GM23338 (cell line): ENCODE measurements at regions not wholly inside any gene's neighbourhood (a gene's known extent, or its start where the extent isn't known, plus 50 kb on each side); places are given as distances from the start of the nearest gene placed in this dataset.

Source experiments
- ATAC-seq: fragments of 200-7000 bp; cut with Tn5 transposase; 3 replicates; pipeline ENCODE4 v1.9.1; 2020
- DNase-seq: peaks from one replicate; pipeline ENCODE4 v3.0.0-alpha.2; 2015; ENCODE audit warnings: low spot score
- H2AFZ ChIP-seq: fragments of 200-600 bp; sonication (generic); 2 replicates; pipeline ENCODE4 v1.8.0; 2016; ENCODE audit warnings: antibody characterized with exemption, mild to moderate bottlenecking, moderate library complexity
- H3F3A ChIP-seq: fragments of 200-600 bp; sonication (generic); replicated peaks from 2 replicates; pipeline ENCODE4 v1.8.0; 2017; ENCODE audit warnings: antibody characterized with exemption, mixed run types, low read depth
- H3K27ac ChIP-seq: fragments of 200-600 bp; sonication (generic); 2 replicates; pipeline ENCODE4 v1.6.1; 2016; ENCODE audit warnings: low read depth
- H3K27me3 ChIP-seq: fragments of 200-600 bp; sonication (generic); 2 replicates; pipeline ENCODE4 v1.8.0; 2016; ENCODE audit warnings: mild to moderate bottlenecking, mixed run types, moderate library complexity; ENCODE audit not compliant: insufficient read depth
- H3K36me3 ChIP-seq: fragments of 200-600 bp; sonication (generic); 2 replicates; pipeline ENCODE4 v1.8.0; 2016; ENCODE audit warnings: mild to moderate bottlenecking; ENCODE audit not compliant: insufficient read depth
- H3K4me1 ChIP-seq: fragments of 200-600 bp; sonication (generic); 2 replicates; pipeline ENCODE4 v1.8.0; 2016; ENCODE audit warnings: mild to moderate bottlenecking, moderate library complexity; ENCODE audit not compliant: insufficient read depth
- H3K4me2 ChIP-seq: fragments of 200-600 bp; sonication (generic); 2 replicates; pipeline ENCODE4 v1.7.1; 2017; ENCODE audit warnings: mixed run types
- H3K4me3 ChIP-seq: fragments of 200-600 bp; sonication (generic); 2 replicates; pipeline ENCODE4 v1.6.1; 2016; ENCODE audit warnings: mixed run types
- H3K79me2 ChIP-seq: fragments of 200-600 bp; sonication (generic); replicated peaks from 2 replicates; pipeline ENCODE4 v1.8.0; 2017; ENCODE audit warnings: mild to moderate bottlenecking; ENCODE audit not compliant: insufficient read depth
- H3K9me2 ChIP-seq: fragments of 200-600 bp; sonication (generic); 2 replicates; pipeline ENCODE4 v1.8.0; 2017; ENCODE audit not compliant: insufficient read depth
- H4K20me1 ChIP-seq: fragments of 200-600 bp; sonication (generic); replicated peaks from 2 replicates; pipeline ENCODE4 v1.8.0; 2017; ENCODE audit warnings: mild to moderate bottlenecking; ENCODE audit not compliant: insufficient read depth
- H3K27ac Mint-ChIP-seq: 2 replicates; pipeline ENCODE4 v1.8.0; 2020; ENCODE audit warnings: inconsistent platforms, mild to moderate bottlenecking, moderate library complexity, mixed read lengths
- H3K27me3 Mint-ChIP-seq: 3 replicates; pipeline ENCODE4 v1.8.0; 2022; ENCODE audit warnings: low read depth, mild to moderate bottlenecking, moderate library complexity, mixed read lengths, inconsistent platforms; ENCODE audit not compliant: insufficient read depth, poor library complexity
- H3K36me3 Mint-ChIP-seq: 3 replicates; pipeline ENCODE4 v1.8.0; 2021; ENCODE audit warnings: low read depth, mild to moderate bottlenecking, inconsistent platforms, moderate library complexity, mixed read lengths
- H3K4me1 Mint-ChIP-seq: 3 replicates; pipeline ENCODE4 v1.8.0; 2020; ENCODE audit warnings: mild to moderate bottlenecking, inconsistent platforms, mixed read lengths
- H3K4me3 Mint-ChIP-seq: 3 replicates; pipeline ENCODE4 v1.8.0; 2021; ENCODE audit warnings: moderate library complexity, mild to moderate bottlenecking, inconsistent platforms, mixed read lengths
- H3K9me3 Mint-ChIP-seq: 3 replicates; pipeline ENCODE4 v1.8.0; 2020; ENCODE audit warnings: moderate library complexity, mild to moderate bottlenecking, inconsistent platforms, mixed read lengths
- CTCF ChIP-seq, 2 experiments: fragments of 200-600 bp in 1 of 2; sonication (generic) in 1 of 2; conservative IDR thresholded peaks; 2 replicates each; pipeline versions ENCODE4 v1.5.1 to v1.6.1; 2016 to 2017; ENCODE audit warnings: antibody characterized with exemption in 2 of 2, low read depth in 2 of 2, mild to moderate bottlenecking in 2 of 2, moderate library complexity in 1 of 2
- EZH2 ChIP-seq: fragments of 200-600 bp; sonication (generic); IDR thresholded peaks from one replicate; pipeline ENCODE4 v1.8.0; 2017; ENCODE audit warnings: antibody characterized with exemption, mild to moderate bottlenecking, low read depth; ENCODE audit not compliant: unreplicated experiment
- EZH2phosphoT487 ChIP-seq: fragments of 200-600 bp; sonication (generic); IDR thresholded peaks from one replicate; pipeline ENCODE4 v1.8.1; 2018; ENCODE audit warnings: antibody characterized with exemption; ENCODE audit not compliant: unreplicated experiment
- JUNB ChIP-seq: IDR thresholded peaks from one replicate; pipeline ENCODE4 v1.6.1; 2016; ENCODE audit warnings: antibody characterized with exemption; ENCODE audit not compliant: unreplicated experiment
- NANOG ChIP-seq: IDR thresholded peaks from 2 replicates; pipeline ENCODE4 v1.6.1; 2016; ENCODE audit warnings: antibody characterized with exemption, borderline replicate concordance
- POLR2AphosphoS5 ChIP-seq: IDR thresholded peaks from 2 replicates; pipeline ENCODE4 v1.6.1; 2016; ENCODE audit warnings: antibody characterized with exemption, low read depth
- REST ChIP-seq: IDR thresholded peaks from one replicate; pipeline ENCODE4 v1.6.1; 2018; ENCODE audit warnings: antibody characterized with exemption; ENCODE audit not compliant: unreplicated experiment
- STAT1 ChIP-seq: IDR thresholded peaks from one replicate; pipeline ENCODE4 v1.6.1; 2016; ENCODE audit warnings: antibody characterized with exemption; ENCODE audit not compliant: unreplicated experiment
- ZNF114 ChIP-seq: fragments of 250-450 bp; sonication (Bioruptor Pico); IDR thresholded peaks from 2 replicates; pipeline ENCODE4 v1.5.0; 2020; ENCODE audit warnings: mild to moderate bottlenecking, moderate library complexity
- ZNF462 ChIP-seq: fragments of 250-450 bp; sonication (Bioruptor Pico); IDR thresholded peaks from 2 replicates; pipeline ENCODE4 v1.5.0; 2020; ENCODE audit warnings: mild to moderate bottlenecking, moderate library complexity

GRCh38 chr2:57959390-57959789, 87.2 kb upstream of the VRK2 start:
- DNase-seq (peak; percentile 9), ATAC-seq (peak; percentile 67)
- Histone ChIP-seq H3K36me3 (no peaks in the 10 kb centered on the region), H3K4me1 (no peaks in the 10 kb centered on the region), H3K4me2 (no peak overlapping the region), H3K9me2 (no peaks in the 10 kb centered on the region), H3K4me3 (no peak overlapping the region), H3K79me2 (no peaks in the 10 kb centered on the region), H3K27ac (no peak overlapping the region), H4K20me1 (no peaks in the 10 kb centered on the region), H3K27me3 (no peaks in the 10 kb centered on the region), H3F3A (no peaks in the 10 kb centered on the region), H2AFZ (peak overlapping the region; percentile 70; the same call in 1 of the 2 replicates)
- H3K4me1 Mint-ChIP-seq, result peaks cover 3% of the 10 kb centered on the region; the same call in 1 of the 3 replicates
- no peak overlapping the region for H3K4me3 Mint-ChIP-seq
- no peaks in the 10 kb centered on the region for H3K9me3 Mint-ChIP-seq
- no peak overlapping the region for H3K27ac Mint-ChIP-seq
- no peaks in the 10 kb centered on the region for H3K27me3 Mint-ChIP-seq
- no peaks in the 10 kb centered on the region for H3K36me3 Mint-ChIP-seq
- TF ChIP-seq NANOG (no peak), POLR2AphosphoS5 (no peak), STAT1 (no peak), ZNF462 (no peak), ZNF114 (CRISPR knock-in tag) (no peak), EZH2 (no peak), REST (no peak), EZH2phosphoT487 (no peak), CTCF (conservative IDR thresholded peaks at IDR 0.05; ENCODE audit: low read depth in 2 of 2) (no peak), JUNB (no peak)
